SK-N-SH (cell line): ENCODE measurements at regions not wholly inside any gene's neighbourhood (a gene's known extent, or its start where the extent isn't known, plus 50 kb on each side); places are given as distances from the start of the nearest gene placed in this dataset.

ENCODE experiments used
- CTCF ChIA-PET: fragments of 300-600, 350-600 bp; formaldehyde crosslinking; extraction: SDS; loops from one replicate; lab custom pipeline; 2021; lab: Yijun Ruan, JAX
- POLR2A ChIA-PET: fragments of 350-600 bp; sonication (Branson Sonifier 250); formaldehyde crosslinking; extraction: SDS; loops from one replicate; lab custom pipeline; 2020; ENCODE audit warnings: antibody characterized with exemption, inconsistent platforms; lab: Yijun Ruan, JAX
- DNase-seq: peaks from one replicate; pipeline ENCODE4 v3.0.0; 2012
- H2AFZ ChIP-seq: fragments of 200-600 bp; sonication (generic); 2 replicates; pipeline ENCODE4 v1.8.1; 2016; ENCODE audit warnings: antibody characterized with exemption, mild to moderate bottlenecking, low read depth
- H3F3A ChIP-seq: fragments of 200-600 bp; sonication (generic); replicated peaks from 2 replicates; pipeline ENCODE3; 2016; ENCODE audit warnings: antibody characterized with exemption, mild to moderate bottlenecking; ENCODE audit not compliant: insufficient read depth
- H3K27ac ChIP-seq, 2 experiments: fragments of 200-500 bp in 1 of 2; fragments of 200-600 bp in 1 of 2; sonication (Bioruptor generic) in 1 of 2; sonication (generic), shearing (Covaris generic) in 1 of 2; 2 replicates each; pipeline versions ENCODE4 v1.5.1 to v1.6.1; 2014 to 2016; ENCODE audit warnings: low read depth in 2 of 2, inconsistent platforms in 1 of 2, low read length in 1 of 2, mild to moderate bottlenecking in 1 of 2, mixed read lengths in 1 of 2
- H3K27me3 ChIP-seq: fragments of 200-600 bp; sonication (generic), shearing (Covaris generic); 2 replicates; pipeline ENCODE4 v1.6.1; 2016; ENCODE audit warnings: mixed run types; ENCODE audit not compliant: insufficient read depth
- H3K36me3 ChIP-seq, 2 experiments: fragments of 200-500 bp in 1 of 2; fragments of 200-600 bp in 1 of 2; sonication (Bioruptor generic) in 1 of 2; sonication (generic) in 1 of 2; replicated peaks in 1 of 2; 2 replicates each; pipeline versions ENCODE3 to v1.5.1; 2014 to 2016; ENCODE audit warnings: low read length in 1 of 2, mild to moderate bottlenecking in 1 of 2; ENCODE audit not compliant: insufficient read depth in 2 of 2, control insufficient read depth in 1 of 2
- H3K4me1 ChIP-seq, 2 experiments: fragments of 200-500 bp in 1 of 2; fragments of 200-600 bp in 1 of 2; sonication (Bioruptor generic) in 1 of 2; sonication (generic), shearing (Covaris generic) in 1 of 2; 2 replicates each; pipeline versions ENCODE4 v1.5.1 to v1.6.1; 2014 to 2016; ENCODE audit warnings: low read depth in 1 of 2, low read length in 1 of 2, mixed run types in 1 of 2; ENCODE audit not compliant: insufficient read depth in 2 of 2, control insufficient read depth in 1 of 2
- H3K4me2 ChIP-seq: fragments of 200-600 bp; sonication (generic), shearing (Covaris generic); 2 replicates; pipeline ENCODE4 v1.6.1; 2017; ENCODE audit warnings: mixed run types
- H3K4me3 ChIP-seq, 2 experiments: fragments of 200-500 bp in 1 of 2; fragments of 200-600 bp in 1 of 2; sonication (Bioruptor generic) in 1 of 2; sonication (generic), shearing (Covaris generic) in 1 of 2; 2 replicates each; pipeline versions ENCODE4 v1.5.1 to v1.8.1; 2014 to 2016; ENCODE audit warnings: low read depth in 2 of 2, inconsistent platforms in 1 of 2, low read length in 1 of 2, mild to moderate bottlenecking in 1 of 2, mixed read lengths in 1 of 2, moderate library complexity in 1 of 2
- H3K79me2 ChIP-seq: fragments of 200-600 bp; sonication (generic); 2 replicates; pipeline ENCODE4 v1.8.1; 2017; ENCODE audit warnings: mild to moderate bottlenecking; ENCODE audit not compliant: insufficient read depth
- H3K9ac ChIP-seq: fragments of 200-600 bp; sonication (generic); 2 replicates; pipeline ENCODE4 v1.6.1; 2017; ENCODE audit warnings: mixed run types
- H3K9me2 ChIP-seq: fragments of 200-600 bp; sonication (generic); 2 replicates; pipeline ENCODE4 v1.6.1; 2017; ENCODE audit warnings: mixed run types
- H3K9me3 ChIP-seq: fragments of 200-600 bp; sonication (generic); 2 replicates; pipeline ENCODE4 v1.6.1; 2017; ENCODE audit warnings: mixed run types, mild to moderate bottlenecking, moderate library complexity
- H4K20me1 ChIP-seq: fragments of 200-600 bp; sonication (generic); 2 replicates; pipeline ENCODE4 v1.6.1; 2017; ENCODE audit warnings: mild to moderate bottlenecking, mixed run types; ENCODE audit not compliant: insufficient read depth
- ELF1 ChIP-seq: IDR thresholded peaks from 2 replicates; pipeline ENCODE4 v1.4.0; 2012
- EP300 ChIP-seq, 2 experiments: IDR thresholded peaks; 2 replicates each; pipeline versions ENCODE4 v1.4.0 to v1.6.1; 2012; ENCODE audit warnings: borderline replicate concordance in 1 of 2, low read depth in 1 of 2, low read length in 1 of 2
- FOSL2 ChIP-seq: IDR thresholded peaks from 2 replicates; pipeline ENCODE4 v1.4.0; 2012; ENCODE audit warnings: low read depth, mild to moderate bottlenecking, moderate library complexity, borderline replicate concordance
- FOXM1 ChIP-seq: IDR thresholded peaks from 2 replicates; pipeline ENCODE4 v1.4.0; 2012; ENCODE audit warnings: low read depth, mild to moderate bottlenecking
- GABPA ChIP-seq: IDR thresholded peaks from 2 replicates; pipeline ENCODE4 v1.4.0; 2012; ENCODE audit warnings: low read depth, mild to moderate bottlenecking
- GATA2 ChIP-seq: sonication (generic); formaldehyde crosslinking; IDR thresholded peaks from 2 replicates; pipeline ENCODE4 v1.5.0; 2020; ENCODE audit warnings: mild to moderate bottlenecking, missing genetic modification reagents
- IRF3 ChIP-seq: fragments of 150-350 bp; IDR thresholded peaks from 2 replicates; pipeline ENCODE4 v1.6.1; 2016; ENCODE audit warnings: mild to moderate bottlenecking, low read depth, low read length
- MXI1 ChIP-seq: IDR thresholded peaks from 2 replicates; pipeline ENCODE4 v1.6.1; 2012; ENCODE audit warnings: mild to moderate bottlenecking, low read depth, low read length, improper control_type of control experiment
- NFIC ChIP-seq: IDR thresholded peaks from 2 replicates; pipeline ENCODE4 v1.4.0; 2012; ENCODE audit warnings: borderline replicate concordance
- RAD21 ChIP-seq: IDR thresholded peaks from 2 replicates; pipeline ENCODE4 v1.6.1; 2012; ENCODE audit warnings: mild to moderate bottlenecking, low read length
- RCOR1 ChIP-seq: fragments of 150-350 bp; IDR thresholded peaks from 2 replicates; pipeline ENCODE4 v1.6.1; 2017; ENCODE audit warnings: antibody characterized with exemption, low read length
- SMC3 ChIP-seq: IDR thresholded peaks from 2 replicates; pipeline ENCODE4 v1.6.1; 2012; ENCODE audit warnings: low read depth, low read length, improper control_type of control experiment
- TAF1 ChIP-seq: IDR thresholded peaks from 2 replicates; pipeline ENCODE4 v1.6.1; 2012; ENCODE audit warnings: low read depth, mild to moderate bottlenecking, low read length, moderate library complexity, borderline replicate concordance
- WGBS: methylation state at CpG from one replicate; pipeline ENCODE4 v1.1.6; 2017; ENCODE audit warnings: low lambda C conversion rate; 5-methylcytosine and 5-hydroxymethylcytosine counted together
- TF ChIP-seq, protein P1 (sequence below): IDR thresholded peaks from 2 replicates; pipeline ENCODE4; 2012
- TF ChIP-seq, protein P2 (sequence below): fragments of 200-600 bp; sonication (generic); IDR thresholded peaks from 2 replicates; pipeline ENCODE4 v1.6.1; 2017; ENCODE audit warnings: antibody characterized with exemption, mild to moderate bottlenecking, moderate library complexity
- TF ChIP-seq, protein P3 (sequence below): IDR thresholded peaks from 2 replicates; pipeline ENCODE4 v1.6.1; 2012; ENCODE audit warnings: mild to moderate bottlenecking, low read depth, low read length, moderate library complexity
- TF ChIP-seq, protein P4 (sequence below): fragments of 150-350 bp; IDR thresholded peaks from 2 replicates; pipeline ENCODE4 v1.6.1; 2017; ENCODE audit warnings: antibody characterized with exemption, low read length, low read depth, borderline replicate concordance

DNA sequence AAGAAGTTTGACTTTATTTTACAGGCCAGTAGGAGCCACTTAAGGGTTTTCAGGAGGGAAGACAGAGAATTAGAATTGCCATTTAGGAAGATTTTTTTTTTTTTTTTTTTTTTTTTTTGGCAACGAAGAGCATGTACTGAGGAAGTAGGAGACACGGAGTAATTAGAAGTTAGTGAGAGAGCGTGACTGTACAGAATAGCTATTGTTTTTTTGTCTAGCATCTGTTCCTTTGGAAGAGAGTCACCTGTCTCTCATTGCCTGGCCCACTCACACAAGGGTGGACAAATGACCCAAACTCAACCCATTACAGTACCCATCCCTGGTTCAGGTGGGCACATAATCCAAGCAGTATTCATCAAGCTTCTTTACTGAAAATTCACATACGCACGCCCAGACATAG, 166.7 kb downstream of the LACC1 start:
- DNase-seq = no peak
- H3K9ac ChIP-seq = no peak overlapping the region
- H3K4me2 ChIP-seq = no peak overlapping the region
- no peak overlapping the region for H2AFZ ChIP-seq
- H3K79me2 ChIP-seq = no peaks in the 10 kb centered on the region
- H3K4me1 ChIP-seq = peaks cover 0 to 6% of the 10 kb centered on the region in 2 experiments; a peak in 1 of 4 replicates
- no peaks in the 10 kb centered on the region for H3K27me3 ChIP-seq
- no peak overlapping the region for H3K4me3 ChIP-seq
- WGBS = 94% methylated on average over 5 of the region's 5 CpGs
- no peaks in the 10 kb centered on the region for H3F3A ChIP-seq
- H3K27ac ChIP-seq = no peak overlapping the region
- POLR2A ChIA-PET = no interaction called here
- no peaks in the 10 kb centered on the region for H3K36me3 ChIP-seq
- CTCF ChIA-PET = interaction anchor here (0.5 to 2.0 kb wide), 7 partner anchors 138 to 437 kb away, joined by 3 to 13 read pairs (median 7); no protein-coding TSS in a partner anchor
- H3K9me2 ChIP-seq = no peaks in the 10 kb centered on the region
- no peaks in the 10 kb centered on the region for H4K20me1 ChIP-seq
- no peaks in the 10 kb centered on the region for H3K9me3 ChIP-seq
- no peak for TF ChIP-seq IRF3
- TF ChIP-seq, protein P1, sequence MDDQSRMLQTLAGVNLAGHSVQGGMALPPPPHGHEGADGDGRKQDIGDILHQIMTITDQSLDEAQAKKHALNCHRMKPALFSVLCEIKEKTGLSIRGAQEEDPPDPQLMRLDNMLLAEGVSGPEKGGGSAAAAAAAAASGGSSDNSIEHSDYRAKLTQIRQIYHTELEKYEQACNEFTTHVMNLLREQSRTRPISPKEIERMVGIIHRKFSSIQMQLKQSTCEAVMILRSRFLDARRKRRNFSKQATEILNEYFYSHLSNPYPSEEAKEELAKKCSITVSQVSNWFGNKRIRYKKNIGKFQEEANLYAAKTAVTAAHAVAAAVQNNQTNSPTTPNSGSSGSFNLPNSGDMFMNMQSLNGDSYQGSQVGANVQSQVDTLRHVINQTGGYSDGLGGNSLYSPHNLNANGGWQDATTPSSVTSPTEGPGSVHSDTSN = no peak

DNA sequence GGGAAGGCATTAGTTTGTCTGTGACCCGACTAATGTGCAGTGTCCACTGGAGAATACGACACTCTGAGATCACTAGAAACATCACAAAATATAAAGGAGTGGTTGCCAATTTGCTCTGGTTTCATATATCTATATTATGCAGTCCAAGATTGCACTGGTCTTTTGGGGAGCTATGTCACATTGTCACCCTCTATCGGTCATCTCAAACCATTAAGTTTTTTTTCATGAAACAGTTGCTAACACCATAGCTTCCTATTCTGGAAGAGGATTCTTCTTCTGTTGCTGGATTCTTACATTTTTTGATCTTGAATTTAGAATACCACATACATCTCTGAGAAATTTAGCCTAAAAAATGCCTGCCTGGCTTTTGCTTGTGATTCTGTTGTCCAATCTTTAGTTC, 168.6 kb downstream of the LACC1 start:
- Histone ChIP-seq H3K4me1 (peaks cover 0 to 6% of the 10 kb centered on the region in 2 experiments; a peak in 1 of 4 replicates), H3K27ac (no peak overlapping the region), H3K79me2 (no peaks in the 10 kb centered on the region), H3K4me2 (no peak overlapping the region), H3K9me2 (no peaks in the 10 kb centered on the region), H3F3A (no peaks in the 10 kb centered on the region), H3K36me3 (no peaks in the 10 kb centered on the region), H2AFZ (no peak overlapping the region), H3K4me3 (no peak overlapping the region), H3K27me3 (no peaks in the 10 kb centered on the region), H4K20me1 (no peaks in the 10 kb centered on the region), H3K9ac (no peak overlapping the region), H3K9me3 (no peaks in the 10 kb centered on the region)
- no peak for DNase-seq
- CTCF ChIA-PET = interaction anchor here (0.7 to 2.0 kb wide), 10 partner anchors 13 to 425 kb away, joined by 3 to 19 read pairs (median 5); no protein-coding TSS in a partner anchor
- 55% methylated on average over 3 of the region's 3 CpGs for WGBS
- POLR2A ChIA-PET = interaction anchor here (1.0 kb wide), 1 partner anchor 388 kb away, joined by 5 read pairs; no protein-coding TSS in a partner anchor
- TF ChIP-seq RAD21 = peak; percentile 62
- TF ChIP-seq, protein P2, sequence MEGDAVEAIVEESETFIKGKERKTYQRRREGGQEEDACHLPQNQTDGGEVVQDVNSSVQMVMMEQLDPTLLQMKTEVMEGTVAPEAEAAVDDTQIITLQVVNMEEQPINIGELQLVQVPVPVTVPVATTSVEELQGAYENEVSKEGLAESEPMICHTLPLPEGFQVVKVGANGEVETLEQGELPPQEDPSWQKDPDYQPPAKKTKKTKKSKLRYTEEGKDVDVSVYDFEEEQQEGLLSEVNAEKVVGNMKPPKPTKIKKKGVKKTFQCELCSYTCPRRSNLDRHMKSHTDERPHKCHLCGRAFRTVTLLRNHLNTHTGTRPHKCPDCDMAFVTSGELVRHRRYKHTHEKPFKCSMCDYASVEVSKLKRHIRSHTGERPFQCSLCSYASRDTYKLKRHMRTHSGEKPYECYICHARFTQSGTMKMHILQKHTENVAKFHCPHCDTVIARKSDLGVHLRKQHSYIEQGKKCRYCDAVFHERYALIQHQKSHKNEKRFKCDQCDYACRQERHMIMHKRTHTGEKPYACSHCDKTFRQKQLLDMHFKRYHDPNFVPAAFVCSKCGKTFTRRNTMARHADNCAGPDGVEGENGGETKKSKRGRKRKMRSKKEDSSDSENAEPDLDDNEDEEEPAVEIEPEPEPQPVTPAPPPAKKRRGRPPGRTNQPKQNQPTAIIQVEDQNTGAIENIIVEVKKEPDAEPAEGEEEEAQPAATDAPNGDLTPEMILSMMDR = peak; percentile 55
- peak; percentile 30 for TF ChIP-seq SMC3
- no peak for TF ChIP-seq FOSL2
- no peak for TF ChIP-seq ELF1
- TF ChIP-seq GABPA = no peak
- TF ChIP-seq EP300 (IDR thresholded peaks at IDR 0.05; ENCODE audit: borderline replicate concordance in 1 of 2, low read depth in 1 of 2, low read length in 1 of 2) = no peak
- no peak for TF ChIP-seq TAF1
- TF ChIP-seq MXI1 = no peak
- TF ChIP-seq, protein P3, sequence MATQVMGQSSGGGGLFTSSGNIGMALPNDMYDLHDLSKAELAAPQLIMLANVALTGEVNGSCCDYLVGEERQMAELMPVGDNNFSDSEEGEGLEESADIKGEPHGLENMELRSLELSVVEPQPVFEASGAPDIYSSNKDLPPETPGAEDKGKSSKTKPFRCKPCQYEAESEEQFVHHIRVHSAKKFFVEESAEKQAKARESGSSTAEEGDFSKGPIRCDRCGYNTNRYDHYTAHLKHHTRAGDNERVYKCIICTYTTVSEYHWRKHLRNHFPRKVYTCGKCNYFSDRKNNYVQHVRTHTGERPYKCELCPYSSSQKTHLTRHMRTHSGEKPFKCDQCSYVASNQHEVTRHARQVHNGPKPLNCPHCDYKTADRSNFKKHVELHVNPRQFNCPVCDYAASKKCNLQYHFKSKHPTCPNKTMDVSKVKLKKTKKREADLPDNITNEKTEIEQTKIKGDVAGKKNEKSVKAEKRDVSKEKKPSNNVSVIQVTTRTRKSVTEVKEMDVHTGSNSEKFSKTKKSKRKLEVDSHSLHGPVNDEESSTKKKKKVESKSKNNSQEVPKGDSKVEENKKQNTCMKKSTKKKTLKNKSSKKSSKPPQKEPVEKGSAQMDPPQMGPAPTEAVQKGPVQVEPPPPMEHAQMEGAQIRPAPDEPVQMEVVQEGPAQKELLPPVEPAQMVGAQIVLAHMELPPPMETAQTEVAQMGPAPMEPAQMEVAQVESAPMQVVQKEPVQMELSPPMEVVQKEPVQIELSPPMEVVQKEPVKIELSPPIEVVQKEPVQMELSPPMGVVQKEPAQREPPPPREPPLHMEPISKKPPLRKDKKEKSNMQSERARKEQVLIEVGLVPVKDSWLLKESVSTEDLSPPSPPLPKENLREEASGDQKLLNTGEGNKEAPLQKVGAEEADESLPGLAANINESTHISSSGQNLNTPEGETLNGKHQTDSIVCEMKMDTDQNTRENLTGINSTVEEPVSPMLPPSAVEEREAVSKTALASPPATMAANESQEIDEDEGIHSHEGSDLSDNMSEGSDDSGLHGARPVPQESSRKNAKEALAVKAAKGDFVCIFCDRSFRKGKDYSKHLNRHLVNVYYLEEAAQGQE = no peak
- TF ChIP-seq RCOR1 = no peak
- no peak for TF ChIP-seq GATA2 (CRISPR knock-in tag)
- TF ChIP-seq, protein P4, sequence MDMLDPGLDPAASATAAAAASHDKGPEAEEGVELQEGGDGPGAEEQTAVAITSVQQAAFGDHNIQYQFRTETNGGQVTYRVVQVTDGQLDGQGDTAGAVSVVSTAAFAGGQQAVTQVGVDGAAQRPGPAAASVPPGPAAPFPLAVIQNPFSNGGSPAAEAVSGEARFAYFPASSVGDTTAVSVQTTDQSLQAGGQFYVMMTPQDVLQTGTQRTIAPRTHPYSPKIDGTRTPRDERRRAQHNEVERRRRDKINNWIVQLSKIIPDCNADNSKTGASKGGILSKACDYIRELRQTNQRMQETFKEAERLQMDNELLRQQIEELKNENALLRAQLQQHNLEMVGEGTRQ = no peak
- no peak for TF ChIP-seq FOXM1
- TF ChIP-seq NFIC = no peak
- TF ChIP-seq IRF3 = no peak
